Fibroblast of skin of left biceps (primary cell): ENCODE measurements at regions not wholly inside any gene's neighbourhood (a gene's known extent, or its start where the extent isn't known, plus 50 kb on each side); places are given as distances from the start of the nearest gene placed in this dataset.

Experiments
- DNase-seq, 2 experiments: peaks; one replicate each; pipeline ENCODE4 v3.0.0-alpha.2; 2013; ENCODE audit warnings: low read depth in 2 of 2

GRCh38 chr14:98606041-98606640, 665.9 kb downstream of the BCL11B start:
- DNase-seq, result no peak

GRCh38 chr14:98606816-98607215, 665.2 kb downstream of the BCL11B start:
- DNase-seq, result no peak

- no peak for DNase-seq
Measured at GRCh38 chr14:98607341-98607910, 664.6 kb downstream of the BCL11B start.

- DNase-seq, result no peak
Measured at GRCh38 chr14:98608071-98609060, 663.6 kb downstream of the BCL11B start.

GRCh38 chr14:98612434-98613200, 659.4 kb downstream of the BCL11B start:
- no peak for DNase-seq

GRCh38 chr14:98614741-98615140, 657.3 kb downstream of the BCL11B start:
- no peak for DNase-seq

GRCh38 chr14:98622208-98623051, 649.6 kb downstream of the BCL11B start:
- DNase-seq, result peak; percentile 10 to 23

- DNase-seq, result no peak
Measured at GRCh38 chr14:98623788-98624415, 648.1 kb downstream of the BCL11B start.

- DNase-seq, result no peak
Measured at GRCh38 chr14:98633380-98633779, 638.6 kb downstream of the BCL11B start.

- no peak for DNase-seq
Measured at GRCh38 chr14:98634043-98634820, 637.8 kb downstream of the BCL11B start.

GRCh38 chr14:98638366-98638765, 633.6 kb downstream of the BCL11B start:
- DNase-seq, result no peak

GRCh38 chr14:98647754-98648153, 624.2 kb downstream of the BCL11B start:
- DNase-seq, result no peak

- DNase-seq, result no peak
Measured at GRCh38 chr14:98651037-98651436, 621.0 kb downstream of the BCL11B start.

- DNase-seq, result no peak
Measured at GRCh38 chr14:98665007-98665406, 607.0 kb downstream of the BCL11B start.

- DNase-seq, result no peak
Measured at GRCh38 chr14:98666545-98666944, 605.5 kb downstream of the BCL11B start.

- DNase-seq, result no peak
Measured at GRCh38 chr14:98682033-98682432, 590.0 kb downstream of the BCL11B start.

- no peak for DNase-seq
Measured at GRCh38 chr14:98682726-98683125, 589.3 kb downstream of the BCL11B start.

GRCh38 chr14:98684468-98684867, 587.5 kb downstream of the BCL11B start:
- no peak for DNase-seq

- DNase-seq, result no peak
Measured at GRCh38 chr14:98685725-98686124, 586.3 kb downstream of the BCL11B start.

- no peak for DNase-seq
Measured at GRCh38 chr14:98688446-98688845, 583.6 kb downstream of the BCL11B start.
